NCI-H446 treated with DMSO at 0.1 percent for 48 hours (cell line): ENCODE measurements at regions not wholly inside any gene's neighbourhood (a gene's known extent, or its start where the extent isn't known, plus 50 kb on each side); places are given as distances from the start of the nearest gene placed in this dataset.

Source experiments
- DNase-seq: peaks from one replicate; lab custom pipeline; 2025; lab: John Stamatoyannopoulos, UW

DNA sequence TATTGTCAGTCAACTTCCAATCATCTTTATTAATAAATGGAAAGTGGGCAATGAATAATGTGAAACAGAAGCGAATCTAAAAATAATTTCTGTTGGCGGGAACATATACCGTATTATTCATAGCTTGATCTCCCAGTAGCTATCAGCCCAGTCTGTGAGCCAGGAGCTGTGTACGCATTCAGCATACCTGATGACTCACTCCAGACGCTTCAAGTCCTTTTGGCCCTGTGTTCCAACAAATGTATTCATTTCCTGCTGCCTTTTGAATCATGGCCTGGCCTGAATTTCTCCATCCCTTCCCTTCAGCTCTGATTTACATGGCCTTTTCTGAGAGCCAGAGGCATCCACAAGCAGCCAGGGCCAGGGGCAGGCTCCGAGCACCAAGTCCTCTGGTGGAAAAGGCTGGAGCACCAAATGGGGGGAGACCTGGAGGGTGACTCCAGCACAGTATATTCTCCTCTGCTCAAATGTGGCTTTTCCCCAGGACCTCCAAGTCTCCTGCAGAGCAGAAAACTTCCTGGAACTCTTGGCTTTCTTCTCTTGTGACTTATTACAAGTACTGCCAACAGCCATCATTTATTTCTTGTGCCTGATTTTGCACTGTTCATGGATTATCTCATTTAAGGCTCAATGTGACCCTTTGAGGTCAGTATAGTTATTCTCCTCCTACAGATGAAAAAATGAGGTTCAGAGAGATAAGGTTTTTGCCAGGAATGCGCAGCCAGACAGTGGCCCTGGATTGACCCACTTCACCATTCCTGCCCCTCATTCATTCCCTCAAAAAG, 108.7 kb downstream of the EN1 start:
- DNase-seq = peak; percentile 1

- no peak for DNase-seq
Observed at GRCh38 chr2:118738106-118738505, 109.3 kb downstream of the EN1 start.

- DNase-seq = no peak
Observed at GRCh38 chr2:118737684-118738083, 109.8 kb downstream of the EN1 start.

- no peak for DNase-seq
Observed at GRCh38 chr2:118732432-118732831, 115.0 kb downstream of the EN1 start.

GRCh38 chr2:118731413-118731812, 116.0 kb downstream of the EN1 start:
- DNase-seq = no peak

GRCh38 chr2:118730405-118730804, 117.0 kb downstream of the EN1 start:
- DNase-seq = no peak

- DNase-seq = no peak
Observed at GRCh38 chr2:118729760-118730159, 117.7 kb downstream of the EN1 start.

GRCh38 chr2:118728984-118729383, 118.5 kb downstream of the EN1 start:
- DNase-seq = no peak

GRCh38 chr2:118726821-118727220, 120.6 kb downstream of the EN1 start:
- no peak for DNase-seq

- no peak for DNase-seq
Observed at GRCh38 chr2:118723394-118723793, 124.1 kb downstream of the EN1 start.

- no peak for DNase-seq
Observed at GRCh38 chr2:118722976-118723375, 124.5 kb downstream of the EN1 start.

GRCh38 chr2:118721817-118722551, 125.5 kb downstream of the EN1 start:
- DNase-seq = no peak

DNA sequence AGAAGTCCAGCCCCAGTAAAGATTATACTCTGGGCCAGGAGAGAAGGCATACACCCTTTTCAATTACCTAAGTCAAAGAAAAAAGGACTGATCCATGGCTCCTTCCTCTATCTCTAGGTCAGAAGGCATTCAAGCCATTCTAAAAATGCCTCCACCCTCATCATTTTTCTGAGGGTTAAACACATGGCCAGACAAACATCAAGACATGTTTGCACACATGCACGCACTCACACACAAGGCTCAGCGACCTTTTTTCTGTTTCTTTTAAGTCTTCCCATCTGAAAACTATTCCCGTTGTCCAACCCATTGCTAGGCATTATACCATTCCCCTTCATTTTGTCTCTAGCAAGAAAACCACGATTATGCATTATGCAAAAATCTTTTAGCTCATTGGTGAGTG, 126.6 kb downstream of the EN1 start:
- no peak for DNase-seq

DNA sequence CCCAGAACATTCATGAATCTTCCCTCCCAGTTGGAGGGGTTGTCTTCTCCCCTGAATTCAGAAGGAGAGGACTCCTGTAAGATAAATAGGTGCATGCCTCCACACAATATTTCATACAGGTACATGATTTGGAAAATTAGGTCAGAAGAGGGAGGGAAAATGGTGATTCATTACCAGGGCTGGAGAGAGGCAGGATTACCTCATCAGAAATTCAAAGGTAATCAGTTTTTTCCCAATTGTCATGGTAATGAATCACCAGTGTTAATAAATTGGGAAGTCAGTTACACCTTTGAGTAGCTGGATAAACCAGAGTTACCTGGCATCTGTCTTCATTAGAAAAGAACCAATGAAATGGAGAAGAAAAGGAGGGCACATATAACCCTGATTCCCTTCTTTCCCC, 128.5 kb downstream of the EN1 start:
- no peak for DNase-seq

DNA sequence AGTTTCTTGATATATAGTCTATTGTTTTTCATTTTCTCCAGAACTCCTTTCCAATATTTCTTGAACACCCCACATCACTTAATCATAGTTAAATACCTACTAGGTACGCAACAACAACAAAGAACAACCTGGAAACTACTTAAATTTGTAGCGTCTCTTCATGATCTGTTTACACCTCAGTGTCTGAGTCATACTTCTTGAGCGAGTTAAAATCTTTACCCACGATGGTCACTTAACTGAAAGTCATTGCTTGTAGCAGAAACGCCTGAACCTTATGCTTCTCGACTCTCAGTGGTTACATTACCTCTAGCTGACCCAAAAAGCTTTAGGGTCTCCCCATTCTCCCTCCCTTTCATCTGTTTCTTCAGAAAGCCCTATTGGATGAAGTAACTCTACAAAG, 131.3 kb downstream of the EN1 start:
- DNase-seq = no peak

- DNase-seq = no peak
Observed at GRCh38 chr2:118714118-118714517, 133.3 kb downstream of the EN1 start.

- no peak for DNase-seq
Observed at GRCh38 chr2:118711603-118712002, 135.8 kb downstream of the EN1 start.

- no peak for DNase-seq
Observed at GRCh38 chr2:118710481-118710880, 137.0 kb downstream of the EN1 start.

DNA sequence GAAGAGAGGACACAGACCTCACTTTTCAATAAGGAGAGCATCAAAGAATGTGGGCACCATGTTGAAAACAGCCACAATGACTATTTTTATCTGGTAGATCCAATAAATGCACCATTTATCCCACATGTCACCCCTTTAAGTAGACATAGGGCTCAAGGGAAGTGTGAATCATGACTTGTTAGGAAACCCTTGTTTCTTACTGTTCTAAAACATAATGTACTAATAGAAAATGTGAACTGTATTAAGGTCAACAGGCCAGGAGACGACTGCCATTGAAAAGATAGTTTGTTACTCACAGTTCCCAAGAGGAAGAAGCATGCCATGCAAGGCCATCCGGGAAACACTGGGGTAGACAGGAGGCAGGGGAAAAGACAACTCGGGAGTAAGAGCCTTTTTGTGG, 137.7 kb downstream of the EN1 start:
- DNase-seq = no peak

- no peak for DNase-seq
Observed at GRCh38 chr2:118706844-118707243, 140.6 kb downstream of the EN1 start.

GRCh38 chr2:118706371-118706770, 141.1 kb downstream of the EN1 start:
- DNase-seq = no peak

DNA sequence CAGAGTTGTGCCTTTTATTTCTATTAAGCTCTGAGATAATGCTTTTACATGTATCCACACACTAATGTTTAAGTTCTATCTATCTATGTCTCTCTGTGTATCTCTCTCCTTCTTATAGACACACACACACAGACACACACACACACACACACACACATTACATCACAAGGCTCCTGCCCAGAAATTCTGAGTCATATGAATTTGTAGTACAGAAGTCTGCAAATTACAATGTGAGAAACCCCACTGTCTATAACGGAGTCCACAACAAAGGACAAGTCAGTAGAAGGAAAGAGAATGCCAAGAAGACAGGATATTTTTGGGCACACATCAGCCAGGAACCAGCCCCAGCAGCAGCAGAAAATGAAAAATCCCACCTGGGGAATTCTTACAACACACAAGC, 142.4 kb downstream of the EN1 start:
- no peak for DNase-seq

DNA sequence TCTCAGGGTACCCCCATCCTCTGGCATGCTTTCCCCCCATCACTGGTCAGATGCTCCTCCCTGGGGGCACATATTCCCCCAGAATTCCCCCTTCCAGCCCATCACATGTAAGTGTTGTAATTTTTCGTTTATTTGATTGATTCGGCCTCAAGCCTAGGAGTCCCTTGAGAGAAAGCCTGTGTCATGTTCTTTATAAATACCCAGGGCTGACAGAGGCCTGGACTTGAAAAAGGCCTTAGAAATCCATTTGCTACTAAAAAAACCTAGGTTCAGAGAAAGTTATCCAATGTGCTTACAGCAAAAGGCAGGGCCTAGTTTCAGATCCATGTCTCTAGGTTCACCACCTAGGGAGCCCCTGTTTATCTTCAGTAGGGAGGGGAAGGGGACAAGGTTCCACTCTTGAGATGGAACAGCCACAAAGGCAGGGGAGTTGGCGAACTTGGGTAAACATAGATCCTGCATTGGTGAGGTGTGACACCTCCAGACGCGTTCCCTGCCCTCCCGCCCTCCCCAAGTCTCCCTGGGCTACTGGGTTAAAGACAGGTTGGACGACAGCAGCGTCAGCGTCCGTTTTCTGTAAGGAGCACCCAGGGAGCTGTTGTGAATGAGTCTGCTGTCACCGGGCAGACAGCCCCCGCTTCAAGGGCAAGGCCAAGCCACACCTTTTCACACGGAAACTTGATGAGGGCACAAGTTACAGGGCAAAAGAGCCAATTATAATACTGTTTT, 147.8 kb downstream of the EN1 start:
- DNase-seq = no peak
